Tibial artery (tissue), 4 donors: ENCODE measurements at regions not wholly inside any gene's neighbourhood (a gene's known extent, or its start where the extent isn't known, plus 50 kb on each side); places are given as distances from the start of the nearest gene placed in this dataset.

Experiments
- DNase-seq, 2 donors: peaks; one replicate each; pipeline ENCODE4 v3.0.0-alpha.2; 2019
- H3K27ac ChIP-seq, 2 donors: fragments of 200-600 bp; sonication (generic) in 1 of 2; 1 replicate in 1 of 2; 2 replicates in 1 of 2; pipeline ENCODE4 v1.5.1; 2018 to 2019; ENCODE audit warnings: mild to moderate bottlenecking in 1 of 2
- H3K27me3 ChIP-seq, 2 donors: fragments of 200-600 bp; sonication (generic) in 1 of 2; one replicate each; pipeline versions ENCODE4 v1.5.1 to v1.6.0; 2016 to 2019
- H3K36me3 ChIP-seq, 3 donors: fragments of 200-600 bp; sonication (generic) in 2 of 3; one replicate each; pipeline ENCODE4 v1.5.1; 2016 to 2019; ENCODE audit warnings: mild to moderate bottlenecking in 2 of 3
- H3K4me1 ChIP-seq, 4 donors: fragments of 200-600 bp; sonication (generic) in 2 of 4; 1 replicate in 3 of 4; 2 replicates in 1 of 4; pipeline ENCODE4 v1.5.1; 2016 to 2019
- H3K4me3 ChIP-seq, 2 donors: fragments of 200-600 bp; sonication (generic) in 1 of 2; 1 replicate in 1 of 2; 2 replicates in 1 of 2; pipeline ENCODE4 v1.5.1; 2018 to 2019; ENCODE audit warnings: mild to moderate bottlenecking in 2 of 2
- H3K9me3 ChIP-seq, 3 donors: fragments of 200-600 bp; sonication (generic) in 1 of 3; one replicate each; pipeline ENCODE4 v1.5.1; 2016 to 2019
- CTCF ChIP-seq, 2 experiments: fragments of 200-600 bp in 1 of 2; fragments of 450-650 bp in 1 of 2; IDR thresholded peaks; one replicate each; pipeline ENCODE4 v1.5.1; 2017 to 2019; ENCODE audit warnings: antibody characterized with exemption in 2 of 2, mild to moderate bottlenecking in 1 of 2, moderate library complexity in 1 of 2
- intact Hi-C: fragments of 100-400 bp; cut with DNase I; formaldehyde crosslinking; loops from one replicate; pipeline ENCODE4 v1.15.0; 2023; ENCODE audit warnings: low total_unique reads

DNA sequence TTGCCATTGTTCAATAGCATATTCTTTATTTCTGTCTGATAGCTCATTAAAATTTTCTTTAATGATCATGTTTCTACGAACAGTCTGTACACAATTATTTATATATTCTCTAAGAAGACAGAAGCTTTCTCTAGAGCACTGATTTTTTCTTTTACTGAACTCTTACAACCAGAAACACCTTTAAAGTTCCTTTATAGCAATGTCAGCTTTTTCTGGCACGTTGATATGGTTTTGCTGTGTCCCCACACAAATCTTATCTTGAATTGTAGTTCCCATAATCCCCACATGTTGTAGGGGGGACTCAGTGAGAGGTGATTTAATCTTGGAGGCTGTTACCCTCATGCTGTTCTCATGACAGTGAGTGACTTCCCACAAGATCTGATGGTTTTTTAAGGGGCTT, 299.4 kb downstream of the PPARGC1A start:
- Histone ChIP-seq H3K36me3 (no peaks in the 10 kb centered on the region), H3K4me1 (no peaks in the 10 kb centered on the region), H3K9me3 (no peaks in the 10 kb centered on the region), H3K4me3 (no peak overlapping the region), H3K27ac (no peak overlapping the region), H3K27me3 (no peaks in the 10 kb centered on the region)
- intact Hi-C loops = no loop called here
- TF ChIP-seq CTCF (IDR thresholded peaks at IDR 0.05) = no peak
- DNase-seq = no peak

- no peak for TF ChIP-seq CTCF (IDR thresholded peaks at IDR 0.05)
- H3K4me3 ChIP-seq = no peak overlapping the region
- no peaks in the 10 kb centered on the region for H3K4me1 ChIP-seq
- intact Hi-C loops = no loop called here
- H3K27ac ChIP-seq = no peak overlapping the region
- H3K27me3 ChIP-seq = no peaks in the 10 kb centered on the region
- H3K9me3 ChIP-seq = no peaks in the 10 kb centered on the region
- H3K36me3 ChIP-seq = no peaks in the 10 kb centered on the region
- DNase-seq = no peak
Observed at GRCh38 chr4:23584024-23584423, 305.8 kb downstream of the PPARGC1A start.

GRCh38 chr4:23582671-23583070, 307.2 kb downstream of the PPARGC1A start:
- intact Hi-C loops = no loop called here
- no peak for TF ChIP-seq CTCF (IDR thresholded peaks at IDR 0.05)
- no peaks in the 10 kb centered on the region for H3K4me1 ChIP-seq
- no peak overlapping the region for H3K4me3 ChIP-seq
- DNase-seq = no peak
- H3K27ac ChIP-seq = no peak overlapping the region
- no peaks in the 10 kb centered on the region for H3K9me3 ChIP-seq
- H3K27me3 ChIP-seq = no peaks in the 10 kb centered on the region
- no peaks in the 10 kb centered on the region for H3K36me3 ChIP-seq

DNA sequence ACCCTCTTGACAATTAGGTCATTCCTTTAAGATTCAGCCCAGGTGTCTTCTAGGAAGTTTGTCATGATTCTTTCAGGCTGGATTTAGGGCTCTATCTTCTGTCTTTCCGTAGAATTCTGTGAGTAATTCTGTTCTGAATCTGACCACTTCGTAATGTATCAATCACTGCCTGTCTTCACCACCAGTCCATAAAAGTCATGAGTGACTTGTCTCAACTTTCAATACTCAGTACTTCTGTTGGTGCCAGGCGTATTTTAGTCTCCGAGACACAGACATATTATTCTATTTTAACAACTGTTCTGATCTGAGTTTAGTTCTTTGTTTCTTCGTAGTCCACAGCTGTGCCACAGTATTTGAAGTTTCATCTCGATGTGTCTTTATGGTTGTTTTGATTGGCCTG, 310.7 kb downstream of the PPARGC1A start:
- no peak overlapping the region for H3K4me3 ChIP-seq
- intact Hi-C loops = no loop called here

DNA sequence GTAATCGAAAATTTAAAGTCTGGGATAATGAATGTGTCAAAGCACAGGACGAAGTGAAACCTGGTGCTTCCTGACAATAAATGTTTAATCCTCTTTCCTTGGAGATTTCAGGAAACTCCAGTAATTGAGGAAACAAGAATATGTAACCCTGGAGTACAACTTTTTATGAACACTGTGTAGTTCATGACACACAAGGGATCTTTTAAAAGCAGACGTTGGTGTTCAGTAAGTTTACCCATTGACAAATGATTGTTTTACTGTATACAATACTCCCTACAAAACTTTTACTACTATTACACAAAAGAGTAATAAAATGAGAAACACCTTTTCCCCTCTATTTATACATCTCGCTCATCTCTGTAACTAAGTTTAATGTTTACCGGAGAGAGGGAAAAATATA, 312.4 kb downstream of the PPARGC1A start:
- intact Hi-C loops = no loop called here
- TF ChIP-seq CTCF (IDR thresholded peaks at IDR 0.05) = no peak
- Histone ChIP-seq H3K27ac (no peak overlapping the region), H3K4me1 (no peaks in the 10 kb centered on the region), H3K4me3 (no peak overlapping the region), H3K36me3 (no peaks in the 10 kb centered on the region), H3K9me3 (no peaks in the 10 kb centered on the region), H3K27me3 (no peaks in the 10 kb centered on the region)
- no peak for DNase-seq

More for the DNA sequence above, 310.7 kb downstream of the PPARGC1A start:
- no peak for DNase-seq
- no peaks in the 10 kb centered on the region for H3K9me3 ChIP-seq
- no peaks in the 10 kb centered on the region for H3K4me1 ChIP-seq
- no peaks in the 10 kb centered on the region for H3K27me3 ChIP-seq
- no peak for TF ChIP-seq CTCF (IDR thresholded peaks at IDR 0.05)
- H3K27ac ChIP-seq = no peak overlapping the region
- no peaks in the 10 kb centered on the region for H3K36me3 ChIP-seq

DNA sequence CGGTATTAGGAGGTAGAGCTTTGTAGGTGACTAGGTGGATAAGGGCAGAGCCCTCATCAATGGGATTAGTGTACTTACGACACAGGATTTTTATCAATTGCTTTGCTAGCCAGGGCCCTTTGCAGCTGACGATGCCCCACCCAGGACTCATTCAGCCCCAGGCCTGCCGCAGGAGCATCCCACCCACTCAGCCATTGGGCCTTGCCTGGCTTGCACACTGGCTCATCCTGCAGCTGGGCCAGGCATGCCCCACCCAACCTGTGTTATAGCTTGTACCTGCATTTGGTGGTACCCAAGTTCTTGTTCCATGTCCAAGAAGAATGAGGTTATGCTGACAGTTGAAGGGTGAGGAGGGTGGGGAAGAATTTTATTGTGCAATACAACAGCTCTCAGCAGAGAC, 317.5 kb downstream of the PPARGC1A start:
- no peak overlapping the region for H3K27ac ChIP-seq
- intact Hi-C loops = no loop called here
- no peak overlapping the region for H3K4me3 ChIP-seq
- no peaks in the 10 kb centered on the region for H3K27me3 ChIP-seq
- no peaks in the 10 kb centered on the region for H3K36me3 ChIP-seq
- H3K9me3 ChIP-seq = no peaks in the 10 kb centered on the region
- no peak for TF ChIP-seq CTCF (IDR thresholded peaks at IDR 0.05)
- no peak for DNase-seq
- H3K4me1 ChIP-seq = no peaks in the 10 kb centered on the region
